Tibial artery (tissue), 4 donors: ENCODE measurements at regions not wholly inside any gene's neighbourhood (a gene's known extent, or its start where the extent isn't known, plus 50 kb on each side); places are given as distances from the start of the nearest gene placed in this dataset.

Experiments used
- DNase-seq, 2 donors: peaks; one replicate each; pipeline ENCODE4 v3.0.0-alpha.2; 2019
- H3K27ac ChIP-seq, 2 donors: fragments of 200-600 bp; sonication (generic) in 1 of 2; 1 replicate in 1 of 2; 2 replicates in 1 of 2; pipeline ENCODE4 v1.5.1; 2018 to 2019; ENCODE audit warnings: mild to moderate bottlenecking in 1 of 2
- H3K27me3 ChIP-seq, 2 donors: fragments of 200-600 bp; sonication (generic) in 1 of 2; one replicate each; pipeline versions ENCODE4 v1.5.1 to v1.6.0; 2016 to 2019
- H3K36me3 ChIP-seq, 3 donors: fragments of 200-600 bp; sonication (generic) in 2 of 3; one replicate each; pipeline ENCODE4 v1.5.1; 2016 to 2019; ENCODE audit warnings: mild to moderate bottlenecking in 2 of 3
- H3K4me1 ChIP-seq, 4 donors: fragments of 200-600 bp; sonication (generic) in 2 of 4; 1 replicate in 3 of 4; 2 replicates in 1 of 4; pipeline ENCODE4 v1.5.1; 2016 to 2019
- H3K4me3 ChIP-seq, 2 donors: fragments of 200-600 bp; sonication (generic) in 1 of 2; 1 replicate in 1 of 2; 2 replicates in 1 of 2; pipeline ENCODE4 v1.5.1; 2018 to 2019; ENCODE audit warnings: mild to moderate bottlenecking in 2 of 2
- H3K9me3 ChIP-seq, 3 donors: fragments of 200-600 bp; sonication (generic) in 1 of 3; one replicate each; pipeline ENCODE4 v1.5.1; 2016 to 2019
- CTCF ChIP-seq, 2 experiments: fragments of 200-600 bp in 1 of 2; fragments of 450-650 bp in 1 of 2; IDR thresholded peaks; one replicate each; pipeline ENCODE4 v1.5.1; 2017 to 2019; ENCODE audit warnings: antibody characterized with exemption in 2 of 2, mild to moderate bottlenecking in 1 of 2, moderate library complexity in 1 of 2
- intact Hi-C: fragments of 100-400 bp; cut with DNase I; formaldehyde crosslinking; loops from one replicate; pipeline ENCODE4 v1.15.0; 2023; ENCODE audit warnings: low total_unique reads

GRCh38 chr16:5549802-5550201, 452.2 kb upstream of the EEF2KMT start:
- Histone ChIP-seq H3K4me3 (no peak overlapping the region), H3K36me3 (no peaks in the 10 kb centered on the region), H3K27ac (no peak overlapping the region), H3K4me1 (no peaks in the 10 kb centered on the region), H3K9me3 (no peaks in the 10 kb centered on the region), H3K27me3 (no peaks in the 10 kb centered on the region)
- DNase-seq = no peak
- intact Hi-C loops = no loop called here
- TF ChIP-seq CTCF (IDR thresholded peaks at IDR 0.05) = no peak

GRCh38 chr16:5541356-5541755, 443.8 kb upstream of the EEF2KMT start:
- Histone ChIP-seq H3K27ac (no peak overlapping the region), H3K27me3 (no peaks in the 10 kb centered on the region), H3K9me3 (peaks cover 0 to under 1% (median 0%) of the 10 kb centered on the region in 3 donors), H3K4me3 (no peak overlapping the region), H3K4me1 (no peaks in the 10 kb centered on the region), H3K36me3 (no peaks in the 10 kb centered on the region)
- intact Hi-C loops = no loop called here
- no peak for TF ChIP-seq CTCF (IDR thresholded peaks at IDR 0.05)
- no peak for DNase-seq

- TF ChIP-seq CTCF (IDR thresholded peaks at IDR 0.05) = no peak
- no peak for DNase-seq
- Histone ChIP-seq H3K36me3 (no peaks in the 10 kb centered on the region), H3K4me3 (no peak overlapping the region), H3K27ac (no peak overlapping the region), H3K9me3 (peaks cover 0 to 14% (median 0%) of the 10 kb centered on the region in 3 donors), H3K4me1 (no peaks in the 10 kb centered on the region), H3K27me3 (no peaks in the 10 kb centered on the region)
- intact Hi-C loops = no loop called here
These were observed 439.8 kb upstream of the EEF2KMT start for GRCh38 chr16:5537347-5537746.

GRCh38 chr16:5533321-5533888, 435.8 kb upstream of the EEF2KMT start:
- Histone ChIP-seq H3K4me3 (no peak overlapping the region), H3K9me3 (peaks cover 0 to 14% (median 0%) of the 10 kb centered on the region in 3 donors), H3K27me3 (no peaks in the 10 kb centered on the region), H3K4me1 (no peaks in the 10 kb centered on the region), H3K27ac (no peak overlapping the region), H3K36me3 (no peaks in the 10 kb centered on the region)
- DNase-seq = no peak
- TF ChIP-seq CTCF (IDR thresholded peaks at IDR 0.05) = no peak
- intact Hi-C loops = no loop called here

- no peaks in the 10 kb centered on the region for H3K36me3 ChIP-seq
- TF ChIP-seq CTCF (IDR thresholded peaks at IDR 0.05) = no peak
- intact Hi-C loops = no loop called here
- DNase-seq = no peak
- no peak overlapping the region for H3K4me3 ChIP-seq
- H3K27ac ChIP-seq = no peak overlapping the region
- no peaks in the 10 kb centered on the region for H3K9me3 ChIP-seq
- no peaks in the 10 kb centered on the region for H3K27me3 ChIP-seq
- no peaks in the 10 kb centered on the region for H3K4me1 ChIP-seq
These were observed 430.2 kb upstream of the EEF2KMT start for GRCh38 chr16:5527817-5528216.

GRCh38 chr16:5526826-5527225, 429.2 kb upstream of the EEF2KMT start:
- no peak for DNase-seq
- no peak for TF ChIP-seq CTCF (IDR thresholded peaks at IDR 0.05)
- H3K9me3 ChIP-seq = no peaks in the 10 kb centered on the region
- no peaks in the 10 kb centered on the region for H3K27me3 ChIP-seq
- no peaks in the 10 kb centered on the region for H3K36me3 ChIP-seq
- no peaks in the 10 kb centered on the region for H3K4me1 ChIP-seq
- no peak overlapping the region for H3K27ac ChIP-seq
- intact Hi-C loops = no loop called here
- H3K4me3 ChIP-seq = no peak overlapping the region
